A673 (cell line): ENCODE measurements at regions not wholly inside any gene's neighbourhood (a gene's known extent, or its start where the extent isn't known, plus 50 kb on each side); places are given as distances from the start of the nearest gene placed in this dataset.

Source experiments
- CTCF ChIP-seq: fragments of 300-800, 200-600 bp; sonication (generic); conservative IDR thresholded peaks from 2 replicates; pipeline ENCODE4 v1.5.1; 2017; ENCODE audit warnings: low read depth, mild to moderate bottlenecking, antibody characterized with exemption, low read length, moderate library complexity, mixed read lengths
- EZH2 ChIP-seq: fragments of 200-600 bp; sonication (generic); IDR thresholded peaks from 2 replicates; pipeline ENCODE4 v1.6.1; 2017; ENCODE audit warnings: borderline replicate concordance, low read depth, mild to moderate bottlenecking, mixed read lengths, antibody characterized with exemption, low read length; ENCODE audit not compliant: poor library complexity, severe bottlenecking

DNA sequence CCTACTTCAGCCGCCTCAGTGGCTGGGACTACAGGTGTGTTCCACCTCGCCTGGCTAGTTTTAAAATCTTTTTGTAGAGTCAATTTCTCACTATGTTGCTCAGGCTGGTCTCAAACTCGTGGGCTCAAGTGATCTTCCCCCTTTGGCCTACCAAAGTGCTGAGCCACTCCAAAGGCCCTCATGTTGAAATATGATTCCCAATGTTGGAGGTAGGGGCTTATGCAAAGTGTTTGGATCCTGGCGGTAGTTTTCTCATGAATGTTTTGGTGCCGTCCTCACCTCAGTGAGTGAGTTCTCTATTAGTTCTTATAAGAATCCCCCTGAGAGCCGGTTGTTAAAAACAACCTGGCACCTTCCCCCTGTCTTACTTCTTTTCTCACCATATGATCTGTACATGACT is 784.6 kb downstream of the TMTC2 start:
- TF ChIP-seq CTCF, result no peak
- no peak for TF ChIP-seq EZH2
